HCT116 (cell line): ENCODE measurements at regions not wholly inside any gene's neighbourhood (a gene's known extent, or its start where the extent isn't known, plus 50 kb on each side); places are given as distances from the start of the nearest gene placed in this dataset.
A peak's percentile ranks its signal among the peaks of the same experiment; 100 is the strongest.
"Not testable (repeated sequence)": the region's sequence is repeated elsewhere in the genome, so short reads cannot be mapped to it uniquely, and the experiment has no call there.

ENCODE experiments used
- ATAC-seq: fragments of 200-7000 bp; cut with Tn5 transposase; 2 replicates; pipeline ENCODE4 v1.9.1; 2020; ENCODE audit warnings: mild to moderate bottlenecking, moderate library complexity
- BruUV-seq: library from RNA; stranded (reverse); fragments of 400-500 nt; replicated peaks from 2 replicates; lab custom pipeline; 2021; lab: Mats Ljungman, UMichigan
- CTCF ChIA-PET: fragments of 300-600 bp; sonication (Branson Sonifier 250); formaldehyde crosslinking; loops from one replicate; lab custom pipeline; 2021; ENCODE audit warnings: antibody characterized with exemption; lab: Charles Lee
- POLR2A ChIA-PET: fragments of 300-600, 350-600 bp; sonication (Branson Sonifier 250); formaldehyde crosslinking; loops from one replicate; lab custom pipeline; 2021; ENCODE audit warnings: antibody characterized with exemption; lab: Charles Lee
- RAD21 ChIA-PET, 2 experiments: fragments of 300-600 bp; sonication (Branson Sonifier 250); formaldehyde crosslinking; loops; one replicate each; lab custom pipeline; 2023; ENCODE audit warnings: low total read pairs in 2 of 2; ENCODE audit not compliant: uncharacterized antibody in 2 of 2, unreplicated experiment in 2 of 2, low non-redundant PET in 1 of 2; lab: Charles Lee
- DNase-seq: peaks from one replicate; pipeline ENCODE4 v3.0.0-alpha.2; 2010; ENCODE audit warnings: low read depth, low spot score
- H2AFZ ChIP-seq: fragments of 200-600 bp; shearing (Covaris generic), sonication (generic); 2 replicates; pipeline ENCODE4 v1.6.1; 2017; ENCODE audit warnings: low read depth, mixed run types, mixed read lengths, antibody characterized with exemption, low read length; ENCODE audit not compliant: poor library complexity, severe bottlenecking
- H3K27ac ChIP-seq: 2 replicates; pipeline ENCODE4 v1.5.1; 2012; ENCODE audit warnings: low read depth, low read length
- H3K27me3 ChIP-seq: fragments of 200-600 bp; sonication (generic); 2 replicates; pipeline ENCODE4 v1.6.1; 2016; ENCODE audit warnings: mixed run types, low read length, mixed read lengths; ENCODE audit not compliant: insufficient read depth
- H3K36me3 ChIP-seq, 2 experiments: fragments of 200-500 bp in 1 of 2; fragments of 200-600 bp in 1 of 2; sonication (Bioruptor generic) in 1 of 2; sonication (generic) in 1 of 2; 2 replicates each; pipeline versions ENCODE4 v1.5.1 to v1.6.1; 2014 to 2016; ENCODE audit warnings: low read length in 2 of 2, inconsistent platforms in 1 of 2, mixed read lengths in 1 of 2, mixed run types in 1 of 2; ENCODE audit not compliant: insufficient read depth in 2 of 2, control insufficient read depth in 1 of 2
- H3K4me1 ChIP-seq, 2 experiments: fragments of 200-600 bp in 1 of 2; sonication (generic) in 1 of 2; 2 replicates each; pipeline versions ENCODE4 v1.5.1 to v1.6.1; 2012 to 2017; ENCODE audit warnings: low read length in 2 of 2, inconsistent platforms in 1 of 2, mild to moderate bottlenecking in 1 of 2, mixed read lengths in 1 of 2, mixed run types in 1 of 2, moderate library complexity in 1 of 2; ENCODE audit not compliant: insufficient read depth in 2 of 2, control insufficient read depth in 1 of 2
- H3K4me2 ChIP-seq: fragments of 200-600 bp; sonication (generic); 2 replicates; pipeline ENCODE4 v1.6.1; 2017; ENCODE audit warnings: mixed run types, low read length, mixed read lengths
- H3K4me3 ChIP-seq, 2 experiments: fragments of 200-600 bp in 1 of 2; sonication (generic) in 1 of 2; replicated peaks in 1 of 2; 2 replicates each; pipeline ENCODE4 v1.5.1; 2011 to 2016; ENCODE audit warnings: low read length in 2 of 2, control low read depth in 1 of 2, low read depth in 1 of 2, mild to moderate bottlenecking in 1 of 2, mixed read lengths in 1 of 2, mixed run types in 1 of 2
- H3K79me2 ChIP-seq: fragments of 200-600 bp; sonication (generic); 2 replicates; pipeline ENCODE4 v1.6.1; 2017; ENCODE audit warnings: mild to moderate bottlenecking, mixed run types, low read length, moderate library complexity, mixed read lengths; ENCODE audit not compliant: insufficient read depth
- H3K9ac ChIP-seq: fragments of 200-600 bp; sonication (generic); 2 replicates; pipeline ENCODE4 v1.6.1; 2016; ENCODE audit warnings: low read length, mixed read lengths
- H3K9me2 ChIP-seq: fragments of 200-600 bp; sonication (generic), shearing (Covaris generic); 2 replicates; pipeline ENCODE4 v1.6.1; 2017; ENCODE audit warnings: mixed run types, mild to moderate bottlenecking, moderate library complexity; ENCODE audit not compliant: insufficient read depth
- H3K9me3 ChIP-seq, 2 experiments: fragments of 200-500 bp in 1 of 2; fragments of 200-600 bp in 1 of 2; sonication (Bioruptor generic) in 1 of 2; sonication (generic) in 1 of 2; 2 replicates each; pipeline ENCODE4 v1.6.1; 2014 to 2017; ENCODE audit warnings: low read length in 2 of 2, mixed read lengths in 2 of 2, inconsistent platforms in 1 of 2, low read depth in 1 of 2, mild to moderate bottlenecking in 1 of 2, mixed run types in 1 of 2, moderate library complexity in 1 of 2; ENCODE audit not compliant: control insufficient read depth in 1 of 2, insufficient read depth in 1 of 2
- H4K20me1 ChIP-seq: fragments of 200-600 bp; sonication (generic), shearing (Covaris generic); 2 replicates; pipeline ENCODE4 v1.6.1; 2017; ENCODE audit warnings: mixed run types, mild to moderate bottlenecking, moderate library complexity; ENCODE audit not compliant: insufficient read depth
- ATF3 ChIP-seq: IDR thresholded peaks from 2 replicates; pipeline ENCODE4 v1.6.1; 2012
- CEBPB ChIP-seq: IDR thresholded peaks from 2 replicates; pipeline ENCODE4 v1.6.1; 2012; ENCODE audit warnings: low read depth
- CTCF ChIP-seq, 3 experiments: fragments of 200-600 bp in 1 of 3; sonication (generic) in 1 of 3; IDR thresholded peaks in 2 of 3; conservative IDR thresholded peaks in 1 of 3; 2 replicates each; pipeline ENCODE4 v1.5.1; 2012 to 2017; ENCODE audit warnings: low read depth in 2 of 3, low read length in 2 of 3, antibody characterized with exemption in 1 of 3, borderline replicate concordance in 1 of 3, control low read depth in 1 of 3, mild to moderate bottlenecking in 1 of 3, mixed read lengths in 1 of 3, mixed run types in 1 of 3, moderate library complexity in 1 of 3; ENCODE audit not compliant: insufficient read depth in 1 of 3
- EGR1 ChIP-seq: IDR thresholded peaks from 2 replicates; pipeline ENCODE4 v1.6.1; 2012; ENCODE audit warnings: low read depth
- ELF1 ChIP-seq: IDR thresholded peaks from 2 replicates; pipeline ENCODE4 v1.6.1; 2012; ENCODE audit warnings: low read depth, borderline replicate concordance
- EZH2 ChIP-seq: fragments of 200-600 bp; sonication (generic); IDR thresholded peaks from 2 replicates; pipeline ENCODE4 v1.6.1; 2017; ENCODE audit warnings: antibody characterized with exemption, mixed run types
- EZH2phosphoT487 ChIP-seq: fragments of 200-600 bp; IDR thresholded peaks from 2 replicates; pipeline ENCODE4 v1.6.1; 2018; ENCODE audit warnings: antibody characterized with exemption, borderline replicate concordance
- JUND ChIP-seq: IDR thresholded peaks from 2 replicates; pipeline ENCODE4 v1.6.1; 2012
- MAX ChIP-seq: IDR thresholded peaks from 2 replicates; pipeline ENCODE4 v1.6.1; 2012
- POLR2A ChIP-seq: IDR thresholded peaks from 2 replicates; pipeline ENCODE4 v1.7.0; 2011; ENCODE audit warnings: borderline replicate concordance; ENCODE audit not compliant: insufficient read depth, insufficient read length; ENCODE audit errors: extremely low read depth
- POLR2AphosphoS5 ChIP-seq: IDR thresholded peaks from 2 replicates; pipeline ENCODE4 v1.6.1; 2011; ENCODE audit warnings: mild to moderate bottlenecking, low read depth, low read length, moderate library complexity
- SP1 ChIP-seq: IDR thresholded peaks from 2 replicates; pipeline ENCODE4 v1.6.1; 2012; ENCODE audit warnings: low read depth
- SRF ChIP-seq: IDR thresholded peaks from 2 replicates; pipeline ENCODE4 v1.6.1; 2012; ENCODE audit warnings: low read depth
- ZFX ChIP-seq: fragments of 450-650 bp; IDR thresholded peaks from 2 replicates; pipeline ENCODE4 v1.6.1; 2017
- ZNF274 ChIP-seq: fragments of 200-500 bp; sonication (Bioruptor generic); IDR thresholded peaks from 2 replicates; pipeline ENCODE4 v1.6.1; 2014; ENCODE audit warnings: mild to moderate bottlenecking, low read depth, low read length, inconsistent platforms
- intact Hi-C: fragments of 100-400 bp; cut with micrococcal nuclease; formaldehyde crosslinking; loops from 2 replicates; pipeline ENCODE4 v1.10.0; 2022
- TF ChIP-seq, protein P1 (sequence below): IDR thresholded peaks from 2 replicates; pipeline ENCODE4 v1.6.1; 2012; ENCODE audit warnings: low read depth

GRCh38 chr4:27442661-27443060 lies 582.0 kb downstream of the STIM2 start:
- H3K9me2 ChIP-seq, H3K36me3 ChIP-seq, H3K9ac ChIP-seq, H4K20me1 ChIP-seq, H3K27me3 ChIP-seq, POLR2A ChIA-PET, H3K9me3 ChIP-seq, intact Hi-C loops, ATAC-seq, RAD21 ChIA-PET, H3K27ac ChIP-seq, CTCF ChIA-PET, BruUV-seq, H3K4me1 ChIP-seq, H2AFZ ChIP-seq, H3K4me3 ChIP-seq, H3K79me2 ChIP-seq, DNase-seq: not testable (repeated sequence)
- H3K4me2 ChIP-seq, result peak overlapping the region; percentile 13; the same call in 1 of the 2 replicates
- 0 out of 2 replicates have a peak, but pooled peaks have one; percentile 21 for TF ChIP-seq SP1

DNA sequence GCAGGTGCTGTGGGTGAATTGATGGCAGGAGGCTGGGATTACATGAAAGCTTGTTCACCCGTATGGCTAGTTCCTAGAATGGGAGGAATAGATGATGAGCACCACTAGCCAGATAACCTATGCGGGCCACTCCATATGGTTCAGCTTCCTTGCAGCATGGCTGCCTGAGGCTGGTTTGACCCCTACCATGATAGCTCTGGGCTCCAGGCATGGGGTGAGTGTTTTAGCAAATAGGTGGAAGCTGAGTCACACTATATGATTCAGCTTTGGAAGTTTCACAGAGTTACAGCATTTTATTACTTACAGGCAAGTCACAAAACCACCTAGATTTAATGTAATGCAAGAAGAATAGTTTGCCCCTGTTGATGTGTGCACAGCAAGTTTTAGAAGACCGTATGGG lies 603.2 kb downstream of the STIM2 start:
- Histone ChIP-seq H3K9ac (no peak overlapping the region), H3K36me3 (no peaks in the 10 kb centered on the region), H3K79me2 (no peaks in the 10 kb centered on the region), H3K4me2 (peak overlapping the region; percentile 54), H4K20me1 (no peaks in the 10 kb centered on the region), H3K27me3 (no peaks in the 10 kb centered on the region), H3K27ac (no peak overlapping the region), H2AFZ (peak overlapping the region; percentile 28), H3K9me2 (no peaks in the 10 kb centered on the region), H3K9me3 (no peaks in the 10 kb centered on the region), H3K4me1 (peaks cover 0 to 10% of the 10 kb centered on the region in 2 experiments; a peak in 2 of 4 replicates), H3K4me3 (no peak overlapping the region)
- RAD21 ChIA-PET, result no interaction called here
- BruUV-seq, result no TSS peak
- DNase-seq (peak; percentile 54), ATAC-seq (peak; percentile 64)
- CTCF ChIA-PET, result no interaction called here
- intact Hi-C loops, result no loop called here
- POLR2A ChIA-PET, result no interaction called here
- no peak for TF ChIP-seq EZH2
- TF ChIP-seq POLR2AphosphoS5, result no peak
- TF ChIP-seq ELF1, result no peak
- TF ChIP-seq SP1, result no peak
- TF ChIP-seq EGR1, result no peak
- no peak for TF ChIP-seq POLR2A
- no peak for TF ChIP-seq ZFX
- no peak for TF ChIP-seq MAX
- TF ChIP-seq CTCF (IDR thresholded peaks at IDR 0.05 in 2 of 3, conservative IDR thresholded peaks at IDR 0.05 in 1 of 3; ENCODE audit: borderline replicate concordance in 1 of 3, insufficient read depth in 1 of 3, low read depth in 2 of 3, low read length in 2 of 3), result no peak
- TF ChIP-seq JUND, result peak; percentile 43
- TF ChIP-seq SRF, result no peak
- TF ChIP-seq, protein P1, sequence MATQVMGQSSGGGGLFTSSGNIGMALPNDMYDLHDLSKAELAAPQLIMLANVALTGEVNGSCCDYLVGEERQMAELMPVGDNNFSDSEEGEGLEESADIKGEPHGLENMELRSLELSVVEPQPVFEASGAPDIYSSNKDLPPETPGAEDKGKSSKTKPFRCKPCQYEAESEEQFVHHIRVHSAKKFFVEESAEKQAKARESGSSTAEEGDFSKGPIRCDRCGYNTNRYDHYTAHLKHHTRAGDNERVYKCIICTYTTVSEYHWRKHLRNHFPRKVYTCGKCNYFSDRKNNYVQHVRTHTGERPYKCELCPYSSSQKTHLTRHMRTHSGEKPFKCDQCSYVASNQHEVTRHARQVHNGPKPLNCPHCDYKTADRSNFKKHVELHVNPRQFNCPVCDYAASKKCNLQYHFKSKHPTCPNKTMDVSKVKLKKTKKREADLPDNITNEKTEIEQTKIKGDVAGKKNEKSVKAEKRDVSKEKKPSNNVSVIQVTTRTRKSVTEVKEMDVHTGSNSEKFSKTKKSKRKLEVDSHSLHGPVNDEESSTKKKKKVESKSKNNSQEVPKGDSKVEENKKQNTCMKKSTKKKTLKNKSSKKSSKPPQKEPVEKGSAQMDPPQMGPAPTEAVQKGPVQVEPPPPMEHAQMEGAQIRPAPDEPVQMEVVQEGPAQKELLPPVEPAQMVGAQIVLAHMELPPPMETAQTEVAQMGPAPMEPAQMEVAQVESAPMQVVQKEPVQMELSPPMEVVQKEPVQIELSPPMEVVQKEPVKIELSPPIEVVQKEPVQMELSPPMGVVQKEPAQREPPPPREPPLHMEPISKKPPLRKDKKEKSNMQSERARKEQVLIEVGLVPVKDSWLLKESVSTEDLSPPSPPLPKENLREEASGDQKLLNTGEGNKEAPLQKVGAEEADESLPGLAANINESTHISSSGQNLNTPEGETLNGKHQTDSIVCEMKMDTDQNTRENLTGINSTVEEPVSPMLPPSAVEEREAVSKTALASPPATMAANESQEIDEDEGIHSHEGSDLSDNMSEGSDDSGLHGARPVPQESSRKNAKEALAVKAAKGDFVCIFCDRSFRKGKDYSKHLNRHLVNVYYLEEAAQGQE, result no peak
- no peak for TF ChIP-seq EZH2phosphoT487
- no peak for TF ChIP-seq ZNF274
- peak; percentile 74 for TF ChIP-seq CEBPB
- TF ChIP-seq ATF3, result no peak
